T-cell (primary cell): ENCODE measurements at regions not wholly inside any gene's neighbourhood (a gene's known extent, or its start where the extent isn't known, plus 50 kb on each side); places are given as distances from the start of the nearest gene placed in this dataset.

Experiments
- ATAC-seq, 4 experiments: fragments of 200-7000 bp in 3 of 4; fragments of 150-1000 bp in 1 of 4; cut with Tn5 transposase; replicated peaks in 1 of 4; 1 replicate in 3 of 4; 2 replicates in 1 of 4; pipeline ENCODE4 v1.10.0; 2021; ENCODE audit warnings: moderate library complexity in 3 of 4, mild to moderate bottlenecking in 2 of 4, moderate number of reproducible peaks in 1 of 4
- CTCF ChIA-PET, 2 donors: fragments of 300-600 bp; sonication (Branson Sonifier 250); formaldehyde crosslinking; loops; one replicate each; lab custom pipeline; 2022; ENCODE audit warnings: antibody characterized with exemption in 2 of 2; lab: Charles Lee
- POLR2A ChIA-PET, 2 donors: fragments of 300-600 bp; sonication (Branson Sonifier 250); formaldehyde crosslinking; loops; one replicate each; lab custom pipeline; 2022; ENCODE audit warnings: antibody characterized with exemption in 2 of 2; lab: Charles Lee
- DNase-seq, 35 experiments: peaks; one replicate each; pipeline versions ENCODE4 v3.0.0 to v3.0.0-alpha.2; 2013 to 2023
- H3K27ac ChIP-seq: one replicate; pipeline ENCODE4 v1.5.1; 2013; ENCODE audit warnings: low read length
- H3K27me3 ChIP-seq, 2 experiments: replicated peaks in 1 of 2; 1 replicate in 1 of 2; 2 replicates in 1 of 2; pipeline versions ENCODE4 v1.6.1 to v1.7.0; 2013; ENCODE audit warnings: low read length in 1 of 2, mixed read lengths in 1 of 2; ENCODE audit not compliant: control insufficient read depth in 2 of 2, insufficient read depth in 2 of 2; ENCODE audit errors: extremely low read depth in 1 of 2
- H3K36me3 ChIP-seq, 2 donors: 1 replicate in 1 of 2; 2 replicates in 1 of 2; pipeline versions ENCODE4 v1.6.1 to v1.7.0; 2013; ENCODE audit warnings: low read length in 1 of 2; ENCODE audit not compliant: control insufficient read depth in 2 of 2, insufficient read depth in 1 of 2; ENCODE audit errors: extremely low read depth in 1 of 2
- H3K4me1 ChIP-seq, 2 experiments: 1 replicate in 1 of 2; 2 replicates in 1 of 2; pipeline versions ENCODE4 v1.6.1 to v1.7.0; 2013; ENCODE audit warnings: low read length in 2 of 2, mixed read lengths in 1 of 2; ENCODE audit not compliant: insufficient read depth in 2 of 2, control insufficient read depth in 1 of 2; ENCODE audit errors: extremely low read depth in 1 of 2
- H3K4me3 ChIP-seq, 2 donors: 1 replicate in 1 of 2; 2 replicates in 1 of 2; pipeline versions ENCODE4 v1.5.1 to v1.7.0; 2013; ENCODE audit warnings: mild to moderate bottlenecking in 2 of 2, low read length in 1 of 2, moderate library complexity in 1 of 2; ENCODE audit not compliant: control insufficient read depth in 1 of 2; ENCODE audit errors: extremely low read depth in 1 of 2
- H3K9me3 ChIP-seq: 2 replicates; pipeline ENCODE4 v1.7.0; 2013
- H3K27ac Mint-ChIP-seq, 2 donors: one replicate each; pipeline ENCODE4 v1.8.0; 2020 to 2021; ENCODE audit warnings: mild to moderate bottlenecking in 2 of 2, mixed read lengths in 2 of 2
- H3K27me3 Mint-ChIP-seq, 2 donors: one replicate each; pipeline ENCODE4 v1.8.0; 2021 to 2022; ENCODE audit warnings: mixed read lengths in 2 of 2
- H3K36me3 Mint-ChIP-seq: one replicate; pipeline ENCODE4 v1.8.0; 2021; ENCODE audit warnings: mixed read lengths
- H3K4me1 Mint-ChIP-seq, 3 donors: one replicate each; pipeline ENCODE4 v1.8.0; 2020 to 2022; ENCODE audit warnings: mixed read lengths in 3 of 3, mild to moderate bottlenecking in 1 of 3
- H3K4me3 Mint-ChIP-seq, 3 donors: one replicate each; pipeline ENCODE4 v1.8.0; 2020 to 2022; ENCODE audit warnings: mild to moderate bottlenecking in 3 of 3, mixed read lengths in 3 of 3, moderate library complexity in 3 of 3
- H3K9me3 Mint-ChIP-seq, 3 donors: one replicate each; pipeline ENCODE4 v1.8.0; 2020 to 2022; ENCODE audit warnings: mixed read lengths in 3 of 3
- WGBS: methylation state at CpG from one replicate; pipeline ENCODE4 v1.1.5; 2013; ENCODE audit warnings: missing lambda C conversion rate; ENCODE audit not compliant: insufficient coverage; 5-methylcytosine and 5-hydroxymethylcytosine counted together

GRCh38 chrY:14468151-14468683, 56.1 kb upstream of the NLGN4Y start:
- WGBS = no CpG with 5 or more reads among the region's 1 CpG
- Mint-ChIP-seq H3K9me3 (no peaks in the 10 kb centered on the region), H3K4me1 (peaks cover 0 to 2% (median 0%) of the 10 kb centered on the region in 3 donors), H3K4me3 (no peak overlapping the region), H3K36me3 (no peaks in the 10 kb centered on the region), H3K27ac (no peak overlapping the region), H3K27me3 (no peaks in the 10 kb centered on the region)
- H3K4me3 ChIP-seq = no peak overlapping the region
- no peaks in the 10 kb centered on the region for H3K27me3 ChIP-seq
- no peaks in the 10 kb centered on the region for H3K36me3 ChIP-seq
- POLR2A ChIA-PET = no interaction called here
- no peak for ATAC-seq
- CTCF ChIA-PET = no interaction called here
- no peak for DNase-seq
- H3K9me3 ChIP-seq = no peaks in the 10 kb centered on the region
- no peaks in the 10 kb centered on the region for H3K4me1 ChIP-seq
- no peak overlapping the region for H3K27ac ChIP-seq

GRCh38 chrY:14472421-14472820, 51.9 kb upstream of the NLGN4Y start:
- H3K27ac ChIP-seq = no peak overlapping the region
- H3K4me1 ChIP-seq = no peaks in the 10 kb centered on the region
- no peak for DNase-seq
- no peak overlapping the region for H3K27ac Mint-ChIP-seq
- no peaks in the 10 kb centered on the region for H3K27me3 Mint-ChIP-seq
- no peaks in the 10 kb centered on the region for H3K9me3 Mint-ChIP-seq
- H3K4me1 Mint-ChIP-seq = peaks cover 0 to 2% (median 0%) of the 10 kb centered on the region in 3 donors
- H3K4me3 ChIP-seq = no peak overlapping the region
- H3K36me3 ChIP-seq = no peaks in the 10 kb centered on the region
- ATAC-seq = no peak
- CTCF ChIA-PET = no interaction called here
- H3K9me3 ChIP-seq = no peaks in the 10 kb centered on the region
- H3K36me3 Mint-ChIP-seq = no peaks in the 10 kb centered on the region
- H3K27me3 ChIP-seq = no peaks in the 10 kb centered on the region
- WGBS = no CpG with 5 or more reads among the region's 3 CpGs
- POLR2A ChIA-PET = no interaction called here
- no peak overlapping the region for H3K4me3 Mint-ChIP-seq

- WGBS = no CpG with 5 or more reads among the region's 3 CpGs
- Histone ChIP-seq H3K27ac (no peak overlapping the region), H3K36me3 (no peaks in the 10 kb centered on the region), H3K27me3 (no peaks in the 10 kb centered on the region), H3K4me1 (no peaks in the 10 kb centered on the region), H3K4me3 (no peak overlapping the region), H3K9me3 (no peaks in the 10 kb centered on the region)
- no peak for ATAC-seq
- H3K9me3 Mint-ChIP-seq = no peaks in the 10 kb centered on the region
- H3K27me3 Mint-ChIP-seq = no peaks in the 10 kb centered on the region
- DNase-seq = no peak
- no peak overlapping the region for H3K27ac Mint-ChIP-seq
- no peaks in the 10 kb centered on the region for H3K36me3 Mint-ChIP-seq
- no peaks in the 10 kb centered on the region for H3K4me1 Mint-ChIP-seq
- CTCF ChIA-PET = no interaction called here
- H3K4me3 Mint-ChIP-seq = no peak overlapping the region
- POLR2A ChIA-PET = no interaction called here
Measured at GRCh38 chrY:14473320-14473719, 51.0 kb upstream of the NLGN4Y start.
